ENCODE measurements at regions not wholly inside any gene's neighbourhood (a gene's known extent, or its start where the extent isn't known, plus 50 kb on each side); places are given as distances from the start of the nearest gene placed in this dataset.

- DNase-seq, result no peak
- CTCF ChIA-PET, result no interaction called here
Measured at GRCh38 chr6:1491025-1491424, 101.6 kb downstream of the FOXF2 start.

GRCh38 chr6:1491591-1492319 is 102.4 kb downstream of the FOXF2 start:
- Mint-ChIP-seq H3K4me1 (ENCODE audit: low read depth) (no peaks in the 10 kb centered on the region), H3K4me3 (no peak overlapping the region), H3K27me3 (no peaks in the 10 kb centered on the region), H3K9me3 (peaks cover 2% of the 10 kb centered on the region), H3K27ac (no peak overlapping the region), H3K36me3 (ENCODE audit: low read depth) (no peaks in the 10 kb centered on the region)
- no peak overlapping the region for H3K27ac ChIP-seq (ENCODE audit: low read depth in 1 of 2, low read length in 2 of 2)
- H3K4me3 ChIP-seq (ENCODE audit: low read length), result no peak overlapping the region
- no peak for TF ChIP-seq CTCF (IDR thresholded peaks at IDR 0.05)
- no peaks in the 10 kb centered on the region for H3K4me1 ChIP-seq (ENCODE audit: insufficient read depth, low read length)
- H3K9me3 ChIP-seq (ENCODE audit: control insufficient read depth in 1 of 2, insufficient read depth in 1 of 2, low read length in 2 of 2), result peaks cover 0 to 5% of the 10 kb centered on the region in 2 experiments
- no peaks in the 10 kb centered on the region for H3K36me3 ChIP-seq (ENCODE audit: insufficient read depth, low read length)
- DNase-seq, result no peak
- intact Hi-C loops (cut with DNase I, micrococcal nuclease), result no loop called here
- ATAC-seq (ENCODE audit: poor library complexity), result no peak
- H3K27me3 ChIP-seq (ENCODE audit: control insufficient read depth in 1 of 2, insufficient read depth in 2 of 2, low read length in 2 of 2), result no peaks in the 10 kb centered on the region
- ChIA-PET CTCF (no interaction called here), POLR2A (no interaction called here)

More at GRCh38 chr6:1491025-1491424, 101.6 kb downstream of the FOXF2 start:
- H3K4me1 Mint-ChIP-seq (ENCODE audit: low read depth), result no peaks in the 10 kb centered on the region
- H3K27ac ChIP-seq (ENCODE audit: low read depth in 1 of 2, low read length in 2 of 2), result no peak overlapping the region
- POLR2A ChIA-PET, result no interaction called here
- no peaks in the 10 kb centered on the region for H3K4me1 ChIP-seq (ENCODE audit: insufficient read depth, low read length)
- H3K36me3 ChIP-seq (ENCODE audit: insufficient read depth, low read length), result no peaks in the 10 kb centered on the region
- H3K4me3 ChIP-seq (ENCODE audit: low read length), result no peak overlapping the region
- H3K27me3 ChIP-seq (ENCODE audit: control insufficient read depth in 1 of 2, insufficient read depth in 2 of 2, low read length in 2 of 2), result no peaks in the 10 kb centered on the region
- no peak overlapping the region for H3K4me3 Mint-ChIP-seq
- no peak for ATAC-seq (ENCODE audit: poor library complexity)
- no peaks in the 10 kb centered on the region for H3K27me3 Mint-ChIP-seq
- H3K9me3 ChIP-seq (ENCODE audit: control insufficient read depth in 1 of 2, insufficient read depth in 1 of 2, low read length in 2 of 2), result peaks cover 0 to 3% of the 10 kb centered on the region in 2 experiments
- intact Hi-C loops (cut with DNase I, micrococcal nuclease), result no loop called here
- no peaks in the 10 kb centered on the region for H3K9me3 Mint-ChIP-seq
- H3K36me3 Mint-ChIP-seq (ENCODE audit: low read depth), result no peaks in the 10 kb centered on the region
- H3K27ac Mint-ChIP-seq, result no peak overlapping the region
- TF ChIP-seq CTCF (IDR thresholded peaks at IDR 0.05), result no peak

- Mint-ChIP-seq H3K4me1 (ENCODE audit: low read depth) (no peaks in the 10 kb centered on the region), H3K36me3 (ENCODE audit: low read depth) (no peaks in the 10 kb centered on the region), H3K4me3 (no peak overlapping the region), H3K9me3 (peaks cover 2% of the 10 kb centered on the region), H3K27me3 (no peaks in the 10 kb centered on the region), H3K27ac (no peak overlapping the region)
- peaks cover 0 to 5% of the 10 kb centered on the region in 2 experiments for H3K9me3 ChIP-seq (ENCODE audit: control insufficient read depth in 1 of 2, insufficient read depth in 1 of 2, low read length in 2 of 2)
- DNase-seq, result no peak
- no peak overlapping the region for H3K27ac ChIP-seq (ENCODE audit: low read depth in 1 of 2, low read length in 2 of 2)
- intact Hi-C loops (cut with DNase I, micrococcal nuclease), result no loop called here
- no peak overlapping the region for H3K4me3 ChIP-seq (ENCODE audit: low read length)
- H3K36me3 ChIP-seq (ENCODE audit: insufficient read depth, low read length), result no peaks in the 10 kb centered on the region
- H3K27me3 ChIP-seq (ENCODE audit: control insufficient read depth in 1 of 2, insufficient read depth in 2 of 2, low read length in 2 of 2), result no peaks in the 10 kb centered on the region
- ChIA-PET CTCF (no interaction called here), POLR2A (no interaction called here)
- no peaks in the 10 kb centered on the region for H3K4me1 ChIP-seq (ENCODE audit: insufficient read depth, low read length)
- no peak for TF ChIP-seq CTCF (IDR thresholded peaks at IDR 0.05)
- ATAC-seq (ENCODE audit: poor library complexity), result no peak
Measured at GRCh38 chr6:1494671-1495070, 105.3 kb downstream of the FOXF2 start.

Data from CD4-positive, alpha-beta T cell (primary cell).